IMR-90 (cell line): ENCODE measurements at regions not wholly inside any gene's neighbourhood (a gene's known extent, or its start where the extent isn't known, plus 50 kb on each side); places are given as distances from the start of the nearest gene placed in this dataset.

Source experiments
- CEBPB ChIP-seq: IDR thresholded peaks from 2 replicates; pipeline ENCODE4 v1.6.1; 2012; ENCODE audit warnings: low read depth, low read length, improper control_type of control experiment
- MAFK ChIP-seq: IDR thresholded peaks from 2 replicates; pipeline ENCODE4 v1.6.1; 2012; ENCODE audit warnings: low read depth, low read length, improper control_type of control experiment
- MXI1 ChIP-seq: IDR thresholded peaks from 2 replicates; pipeline ENCODE4 v1.6.1; 2012; ENCODE audit warnings: low read depth, mild to moderate bottlenecking, low read length, moderate library complexity, borderline replicate concordance
- NFE2L2 ChIP-seq: fragments of 150-350 bp; IDR thresholded peaks from 2 replicates; pipeline ENCODE4 v1.6.1; 2016; ENCODE audit warnings: low read depth, mild to moderate bottlenecking, low read length
- POLR2A ChIP-seq: IDR thresholded peaks from 2 replicates; pipeline ENCODE4 v1.6.1; 2012; ENCODE audit warnings: mild to moderate bottlenecking, low read depth, low read length
- RAD21 ChIP-seq: IDR thresholded peaks from 2 replicates; pipeline ENCODE4 v1.6.1; 2012; ENCODE audit warnings: low read length, improper control_type of control experiment
- USF2 ChIP-seq: fragments of 150-350 bp; IDR thresholded peaks from 2 replicates; pipeline ENCODE4 v1.6.1; 2017; ENCODE audit warnings: mild to moderate bottlenecking, antibody characterized with exemption, low read length, low read depth
- TF ChIP-seq, protein P1 (sequence below): conservative IDR thresholded peaks from 2 replicates; pipeline ENCODE4 v1.5.1; 2012; ENCODE audit warnings: mild to moderate bottlenecking, low read depth, low read length, improper control_type of control experiment

- TF ChIP-seq NFE2L2: no peak
- TF ChIP-seq, protein P1, sequence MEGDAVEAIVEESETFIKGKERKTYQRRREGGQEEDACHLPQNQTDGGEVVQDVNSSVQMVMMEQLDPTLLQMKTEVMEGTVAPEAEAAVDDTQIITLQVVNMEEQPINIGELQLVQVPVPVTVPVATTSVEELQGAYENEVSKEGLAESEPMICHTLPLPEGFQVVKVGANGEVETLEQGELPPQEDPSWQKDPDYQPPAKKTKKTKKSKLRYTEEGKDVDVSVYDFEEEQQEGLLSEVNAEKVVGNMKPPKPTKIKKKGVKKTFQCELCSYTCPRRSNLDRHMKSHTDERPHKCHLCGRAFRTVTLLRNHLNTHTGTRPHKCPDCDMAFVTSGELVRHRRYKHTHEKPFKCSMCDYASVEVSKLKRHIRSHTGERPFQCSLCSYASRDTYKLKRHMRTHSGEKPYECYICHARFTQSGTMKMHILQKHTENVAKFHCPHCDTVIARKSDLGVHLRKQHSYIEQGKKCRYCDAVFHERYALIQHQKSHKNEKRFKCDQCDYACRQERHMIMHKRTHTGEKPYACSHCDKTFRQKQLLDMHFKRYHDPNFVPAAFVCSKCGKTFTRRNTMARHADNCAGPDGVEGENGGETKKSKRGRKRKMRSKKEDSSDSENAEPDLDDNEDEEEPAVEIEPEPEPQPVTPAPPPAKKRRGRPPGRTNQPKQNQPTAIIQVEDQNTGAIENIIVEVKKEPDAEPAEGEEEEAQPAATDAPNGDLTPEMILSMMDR: 0 out of 2 replicates have a peak, but pooled peaks have one; percentile 8
- TF ChIP-seq POLR2A: no peak
- TF ChIP-seq CEBPB: no peak
- no peak for TF ChIP-seq MXI1
- no peak for TF ChIP-seq USF2
- TF ChIP-seq MAFK: no peak
- TF ChIP-seq RAD21: no peak
These were observed 219.6 kb downstream of the C11orf87 start for GRCh38 chr11:109641549-109641948.
